H1 (cell line): ENCODE measurements at regions not wholly inside any gene's neighbourhood (a gene's known extent, or its start where the extent isn't known, plus 50 kb on each side); places are given as distances from the start of the nearest gene placed in this dataset.
"Not testable (repeated sequence)": the region's sequence is repeated elsewhere in the genome, so short reads cannot be mapped to it uniquely, and the experiment has no call there.

ENCODE experiments used
- CTCF ChIA-PET: fragments of 300-600 bp; sonication (Branson Sonifier 250); formaldehyde crosslinking; loops from one replicate; lab custom pipeline; 2021; ENCODE audit not compliant: partially characterized antibody; lab: Charles Lee
- POLR2A ChIA-PET: fragments of 300-600 bp; sonication (Branson Sonifier 250); formaldehyde crosslinking; loops from one replicate; lab custom pipeline; 2021; ENCODE audit warnings: inconsistent platforms; ENCODE audit not compliant: partially characterized antibody; lab: Charles Lee
- DNase-seq, 2 experiments: peaks; one replicate each; pipeline versions ENCODE4 v3.0.0 to v3.0.0-alpha.2; 2010 to 2022; ENCODE audit warnings: low spot score in 2 of 2, low read depth in 1 of 2, mixed read lengths in 1 of 2
- FAIRE-seq: peaks from 2 replicates; lab custom pipeline; 2011; peaks lifted over from hg19 to GRCh38; lab: Jason Lieb, UNC
- H2AFZ ChIP-seq: 2 replicates; pipeline ENCODE4 v1.8.1; 2012; ENCODE audit warnings: low read length, inconsistent platforms
- H2AK5ac ChIP-seq: 2 replicates; pipeline ENCODE4 v1.6.1; 2013; ENCODE audit warnings: low read depth, low read length
- H2BK120ac ChIP-seq: replicated peaks from 2 replicates; pipeline ENCODE3; 2013; ENCODE audit warnings: low read depth, low read length, inconsistent platforms
- H2BK12ac ChIP-seq: 2 replicates; pipeline ENCODE4 v1.6.1; 2013; ENCODE audit warnings: low read depth, low read length
- H2BK15ac ChIP-seq: 2 replicates; pipeline ENCODE4 v1.6.1; 2013; ENCODE audit warnings: low read length
- H2BK20ac ChIP-seq: 2 replicates; pipeline ENCODE4 v1.6.1; 2013; ENCODE audit warnings: low read length
- H2BK5ac ChIP-seq: 2 replicates; pipeline ENCODE4 v1.6.1; 2013; ENCODE audit warnings: low read depth, low read length
- H3K14ac ChIP-seq: 2 replicates; pipeline ENCODE4 v1.6.1; 2013; ENCODE audit warnings: inconsistent platforms; ENCODE audit not compliant: insufficient read length
- H3K18ac ChIP-seq: 2 replicates; pipeline ENCODE4 v1.6.1; 2013; ENCODE audit warnings: low read length; ENCODE audit errors: extremely low read depth
- H3K23ac ChIP-seq: 2 replicates; pipeline ENCODE4 v1.6.1; 2013; ENCODE audit warnings: inconsistent platforms; ENCODE audit not compliant: insufficient read length
- H3K23me2 ChIP-seq: 2 replicates; pipeline ENCODE4 v1.6.1; 2013; ENCODE audit warnings: low read depth, low read length
- H3K27ac ChIP-seq: 2 replicates; pipeline ENCODE4 v1.6.1; 2011; ENCODE audit warnings: low read depth, low read length, inconsistent platforms
- H3K27me3 ChIP-seq, 4 experiments: replicated peaks in 1 of 4; 1 replicate in 1 of 4; 2 replicates in 3 of 4; pipeline versions ENCODE4 v1.6.1 to v1.8.1; 2011 to 2013; ENCODE audit warnings: low read length in 3 of 4, mild to moderate bottlenecking in 3 of 4, inconsistent platforms in 2 of 4, mixed read lengths in 2 of 4, moderate library complexity in 1 of 4; ENCODE audit not compliant: control insufficient read depth in 3 of 4, insufficient read depth in 3 of 4; ENCODE audit errors: extremely low read depth in 1 of 4
- H3K36me3 ChIP-seq, 4 experiments: 2 replicates each; pipeline versions ENCODE4 v1.6.1 to v1.8.1; 2011 to 2013; ENCODE audit warnings: mild to moderate bottlenecking in 4 of 4, low read length in 3 of 4, moderate library complexity in 2 of 4, control low read depth in 1 of 4, inconsistent platforms in 1 of 4; ENCODE audit not compliant: insufficient read depth in 4 of 4, control insufficient read depth in 2 of 4
- H3K4ac ChIP-seq: replicated peaks from 2 replicates; pipeline ENCODE3; 2013; ENCODE audit warnings: low read length, low read depth, mixed read lengths, inconsistent platforms; ENCODE audit not compliant: insufficient read length
- H3K4me1 ChIP-seq, 4 experiments: replicated peaks in 1 of 4; 1 replicate in 1 of 4; 2 replicates in 3 of 4; pipeline versions ENCODE4 v1.6.1 to v1.8.1; 2011 to 2013; ENCODE audit warnings: low read length in 3 of 4, inconsistent platforms in 2 of 4, mixed read lengths in 1 of 4; ENCODE audit not compliant: insufficient read depth in 4 of 4, control insufficient read depth in 3 of 4
- H3K4me2 ChIP-seq, 2 experiments: 2 replicates each; pipeline versions ENCODE4 v1.6.1 to v1.8.1; 2011 to 2013; ENCODE audit warnings: low read depth in 2 of 2, low read length in 2 of 2, control low read depth in 1 of 2, inconsistent platforms in 1 of 2, mild to moderate bottlenecking in 1 of 2; ENCODE audit not compliant: insufficient read depth in 1 of 2
- H3K4me3 ChIP-seq, 4 experiments: fragments of 200-600, 300-600 bp in 1 of 4; sonication (generic), shearing (Covaris generic), sonication (Bioruptor Twin) in 1 of 4; 2 replicates each; pipeline versions ENCODE4 v1.5.1 to v1.8.1; 2011 to 2016; ENCODE audit warnings: low read length in 4 of 4, low read depth in 3 of 4, control low read depth in 2 of 4, inconsistent platforms in 2 of 4, mild to moderate bottlenecking in 2 of 4, mixed read lengths in 1 of 4, moderate library complexity in 1 of 4; ENCODE audit not compliant: insufficient read depth in 2 of 4; ENCODE audit errors: extremely low read depth in 1 of 4
- H3K56ac ChIP-seq: replicated peaks from 2 replicates; pipeline ENCODE3; 2013; ENCODE audit warnings: low read depth, mild to moderate bottlenecking, mixed read lengths, low read length, inconsistent platforms; ENCODE audit not compliant: insufficient read length
- H3K79me1 ChIP-seq: 2 replicates; pipeline ENCODE4 v1.6.1; 2013; ENCODE audit warnings: low read depth, low read length, control low read depth
- H3K79me2 ChIP-seq, 2 experiments: 2 replicates each; pipeline versions ENCODE4 v1.6.1 to v1.8.1; 2012 to 2013; ENCODE audit warnings: low read length in 2 of 2, mild to moderate bottlenecking in 2 of 2, inconsistent platforms in 1 of 2; ENCODE audit not compliant: insufficient read depth in 2 of 2, control insufficient read depth in 1 of 2
- H3K9ac ChIP-seq, 4 experiments: replicated peaks in 1 of 4; 1 replicate in 1 of 4; 2 replicates in 3 of 4; pipeline versions ENCODE4 v1.6.1 to v1.8.1; 2011 to 2013; ENCODE audit warnings: low read depth in 3 of 4, low read length in 3 of 4, control low read depth in 2 of 4, mild to moderate bottlenecking in 2 of 4, moderate library complexity in 2 of 4, inconsistent platforms in 1 of 4; ENCODE audit errors: extremely low read depth in 1 of 4
- H3K9me3 ChIP-seq, 2 experiments: 2 replicates each; pipeline versions ENCODE4 v1.6.1 to v1.8.1; 2012 to 2013; ENCODE audit warnings: mild to moderate bottlenecking in 2 of 2, moderate library complexity in 2 of 2, control low read depth in 1 of 2, inconsistent platforms in 1 of 2, low read depth in 1 of 2, low read length in 1 of 2, mixed read lengths in 1 of 2; ENCODE audit not compliant: insufficient read depth in 2 of 2
- H4K20me1 ChIP-seq, 2 experiments: replicated peaks in 1 of 2; 2 replicates each; pipeline versions ENCODE3 to v1.8.1; 2011 to 2013; ENCODE audit warnings: inconsistent platforms in 2 of 2, low read length in 2 of 2, mild to moderate bottlenecking in 1 of 2; ENCODE audit not compliant: insufficient read depth in 2 of 2, control insufficient read depth in 1 of 2
- H4K5ac ChIP-seq: 2 replicates; pipeline ENCODE4 v1.6.1; 2013; ENCODE audit warnings: low read length, low read depth, mixed read lengths, inconsistent platforms; ENCODE audit not compliant: insufficient read length
- H4K8ac ChIP-seq: 2 replicates; pipeline ENCODE4 v1.8.0; 2013; ENCODE audit warnings: mild to moderate bottlenecking, moderate library complexity, low read length, inconsistent platforms; ENCODE audit not compliant: insufficient read depth; ENCODE audit errors: extremely low read depth
- H4K91ac ChIP-seq: replicated peaks from 2 replicates; pipeline ENCODE3; 2013; ENCODE audit warnings: low read length, mixed read lengths, inconsistent platforms; ENCODE audit not compliant: insufficient read length
- WGBS, 2 experiments: shearing (Covaris generic) in 1 of 2; methylation state at CpG; one replicate each; pipeline versions ENCODE4 v1.1.6 to v1.1.7; 2013 to 2015; ENCODE audit warnings: low lambda C conversion rate in 2 of 2, mixed read lengths in 2 of 2, inconsistent platforms in 1 of 2, low coverage in 1 of 2, missing lambda C conversion rate in 1 of 2; ENCODE audit not compliant: insufficient replicate concordance in 2 of 2, insufficient coverage in 1 of 2, insufficient read length in 1 of 2; ENCODE audit errors: extremely low coverage in 1 of 2, missing lambda C conversion rate in 1 of 2; 5-methylcytosine and 5-hydroxymethylcytosine counted together

DNA sequence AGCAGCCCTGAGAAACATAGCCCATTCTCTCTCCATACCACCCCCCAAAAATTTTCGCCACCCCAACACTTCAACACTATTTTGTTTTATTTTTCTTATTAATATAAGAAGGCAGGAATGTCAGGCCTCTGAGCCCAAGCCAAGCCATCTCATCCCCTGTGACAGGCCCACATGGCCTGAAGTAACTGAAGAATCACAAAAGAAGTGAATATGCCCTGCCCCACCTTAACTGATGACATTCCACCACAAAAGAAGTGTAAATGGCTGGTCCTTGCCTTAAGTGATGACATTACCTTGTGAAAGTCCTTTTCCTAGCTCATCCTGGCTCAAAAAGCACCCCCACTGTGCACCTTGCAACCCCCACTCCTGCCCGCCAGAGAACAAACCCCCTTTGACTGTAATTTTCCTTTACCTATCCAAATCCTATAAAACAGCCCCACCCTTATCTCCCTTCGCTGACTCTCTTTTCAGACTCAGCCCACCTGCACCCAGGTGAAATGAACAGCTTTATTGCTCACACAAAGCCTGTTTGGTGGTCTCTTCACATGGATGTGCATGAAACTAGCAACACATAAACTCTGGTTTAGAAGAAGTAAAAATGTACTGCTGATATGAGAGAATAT is 688.1 kb upstream of the MGAT4C start:
- H3K18ac ChIP-seq, H3K14ac ChIP-seq, H3K27me3 ChIP-seq, H3K23me2 ChIP-seq, H2AK5ac ChIP-seq, H2AFZ ChIP-seq, H3K56ac ChIP-seq, DNase-seq, H3K4ac ChIP-seq, H3K9ac ChIP-seq, H3K79me1 ChIP-seq, H3K79me2 ChIP-seq, POLR2A ChIA-PET, H2BK12ac ChIP-seq, H4K8ac ChIP-seq, H3K27ac ChIP-seq, H3K36me3 ChIP-seq, H4K20me1 ChIP-seq, H2BK15ac ChIP-seq, H3K23ac ChIP-seq, FAIRE-seq, CTCF ChIA-PET, H3K9me3 ChIP-seq: not testable (repeated sequence)
- peak overlapping the region; percentile 21 for H2BK120ac ChIP-seq
- peak overlapping the region; percentile 68 for H4K91ac ChIP-seq
- peaks cover 0 to 18% (median 0%) of the 10 kb centered on the region in 4 experiments; a peak in 3 of 7 replicates for H3K4me1 ChIP-seq
- H3K4me3 ChIP-seq: peak overlapping the region in 1 of 4 experiments; percentile 34; a peak in 1 of 8 replicates
- H2BK5ac ChIP-seq: peak overlapping the region; percentile 90; the same call in 1 of the 2 replicates
- H4K5ac ChIP-seq: peak overlapping the region; percentile 95
- 8% methylated on average over 3 of the region's 3 CpGs; no CpG with 5 or more reads in 1 of the 2 experiments for WGBS, 2 experiments
- H2BK20ac ChIP-seq: 0 out of 2 replicates have a peak overlapping the region, but pooled peaks have one; percentile 34
- H3K4me2 ChIP-seq: peak overlapping the region; percentile 57 to 60
